ENCODE measurements at regions not wholly inside any gene's neighbourhood (a gene's known extent, or its start where the extent isn't known, plus 50 kb on each side); places are given as distances from the start of the nearest gene placed in this dataset.

- TF ChIP-seq CTCF (IDR thresholded peaks at IDR 0.05; ENCODE audit: low read depth, low read length, poor library complexity, severe bottlenecking), result no peak
- TF ChIP-seq EZH2phosphoT487 (IDR thresholded peaks at IDR 0.05; ENCODE audit: borderline replicate concordance, low read length), result no peak
Measured at GRCh38 chr1:172717722-172718465, 59.0 kb downstream of the FASLG start.

GRCh38 chr1:172719066-172719627 is 60.2 kb downstream of the FASLG start:
- no peaks in the 10 kb centered on the region for H3K9me2 ChIP-seq (replicated peaks; ENCODE audit: control insufficient read depth, low read length)
- H3K4me2 ChIP-seq (ENCODE audit: low read length), result no peak overlapping the region
- H3K9me3 ChIP-seq (ENCODE audit: control insufficient read depth, insufficient read depth, low read length), result no peaks in the 10 kb centered on the region
- H3K4me1 ChIP-seq (ENCODE audit: control insufficient read depth, low read length), result no peaks in the 10 kb centered on the region
- no peaks in the 10 kb centered on the region for H3F3A ChIP-seq (ENCODE audit: control insufficient read depth, insufficient read depth)
- H3K27me3 ChIP-seq (ENCODE audit: control insufficient read depth, low read length), result peaks cover 6% of the 10 kb centered on the region; the same call in 1 of the 2 replicates
- TF ChIP-seq EZH2phosphoT487 (IDR thresholded peaks at IDR 0.05; ENCODE audit: borderline replicate concordance, low read length) (no peak), CTCF (IDR thresholded peaks at IDR 0.05; ENCODE audit: low read depth, low read length, poor library complexity, severe bottlenecking) (no peak)
- no peak overlapping the region for H3K4me3 ChIP-seq (ENCODE audit: low read length)
- no peaks in the 10 kb centered on the region for H3K79me2 ChIP-seq (ENCODE audit: control insufficient read depth, low read length)
- no peak overlapping the region for H3K27ac ChIP-seq (ENCODE audit: low read depth, low read length)
- H4K20me1 ChIP-seq (ENCODE audit: control insufficient read depth, insufficient read depth, low read depth, low read length), result no peaks in the 10 kb centered on the region
- no peaks in the 10 kb centered on the region for H3K36me3 ChIP-seq (ENCODE audit: control insufficient read depth, low read length)

More at GRCh38 chr1:172717722-172718465, 59.0 kb downstream of the FASLG start:
- Histone ChIP-seq H3K4me1 (ENCODE audit: control insufficient read depth, low read length) (no peaks in the 10 kb centered on the region), H3K79me2 (ENCODE audit: control insufficient read depth, low read length) (no peaks in the 10 kb centered on the region), H3K4me2 (ENCODE audit: low read length) (no peak overlapping the region), H3K27me3 (ENCODE audit: control insufficient read depth, low read length) (peaks cover 6% of the 10 kb centered on the region; the same call in 1 of the 2 replicates), H3K9me2 (replicated peaks; ENCODE audit: control insufficient read depth, low read length) (no peaks in the 10 kb centered on the region), H3K9me3 (ENCODE audit: control insufficient read depth, insufficient read depth, low read length) (no peaks in the 10 kb centered on the region), H4K20me1 (ENCODE audit: control insufficient read depth, insufficient read depth, low read depth, low read length) (no peaks in the 10 kb centered on the region), H3F3A (ENCODE audit: control insufficient read depth, insufficient read depth) (no peaks in the 10 kb centered on the region), H3K4me3 (ENCODE audit: low read length) (no peak overlapping the region), H3K36me3 (ENCODE audit: control insufficient read depth, low read length) (no peaks in the 10 kb centered on the region), H3K27ac (ENCODE audit: low read depth, low read length) (no peak overlapping the region)

- H4K20me1 ChIP-seq (ENCODE audit: control insufficient read depth, insufficient read depth, low read depth, low read length), result no peaks in the 10 kb centered on the region
- no peak overlapping the region for H3K4me3 ChIP-seq (ENCODE audit: low read length)
- H3F3A ChIP-seq (ENCODE audit: control insufficient read depth, insufficient read depth), result no peaks in the 10 kb centered on the region
- H3K4me1 ChIP-seq (ENCODE audit: control insufficient read depth, low read length), result peaks cover 2% of the 10 kb centered on the region
- no peaks in the 10 kb centered on the region for H3K9me2 ChIP-seq (replicated peaks; ENCODE audit: control insufficient read depth, low read length)
- no peak overlapping the region for H3K27ac ChIP-seq (ENCODE audit: low read depth, low read length)
- no peak overlapping the region for H3K4me2 ChIP-seq (ENCODE audit: low read length)
- H3K79me2 ChIP-seq (ENCODE audit: control insufficient read depth, low read length), result no peaks in the 10 kb centered on the region
- no peaks in the 10 kb centered on the region for H3K9me3 ChIP-seq (ENCODE audit: control insufficient read depth, insufficient read depth, low read length)
- H3K36me3 ChIP-seq (ENCODE audit: control insufficient read depth, low read length), result no peaks in the 10 kb centered on the region
- H3K27me3 ChIP-seq (ENCODE audit: control insufficient read depth, low read length), result peaks cover 3% of the 10 kb centered on the region; the same call in 1 of the 2 replicates
- TF ChIP-seq EZH2phosphoT487 (IDR thresholded peaks at IDR 0.05; ENCODE audit: borderline replicate concordance, low read length) (no peak), CTCF (IDR thresholded peaks at IDR 0.05; ENCODE audit: low read depth, low read length, poor library complexity, severe bottlenecking) (peak; percentile 86)
Measured at GRCh38 chr1:172719694-172720138, 60.8 kb downstream of the FASLG start.
